ENCODE measurements at regions not wholly inside any gene's neighbourhood (a gene's known extent, or its start where the extent isn't known, plus 50 kb on each side); places are given as distances from the start of the nearest gene placed in this dataset.

- H3K27me3 ChIP-seq (ENCODE audit: insufficient read depth, low read depth, low read length): no peaks in the 10 kb centered on the region
- H3K79me2 ChIP-seq (replicated peaks; ENCODE audit: insufficient read depth, low read length): no peaks in the 10 kb centered on the region
- peaks cover 10% of the 10 kb centered on the region for H3K36me3 ChIP-seq (ENCODE audit: insufficient read depth, low read length)
- no peak overlapping the region for H3K27ac ChIP-seq (ENCODE audit: low read length)
- no peaks in the 10 kb centered on the region for H3K9me3 ChIP-seq (ENCODE audit: low read length)
- TF ChIP-seq MXI1 (conservative IDR thresholded peaks at IDR 0.05; ENCODE audit: poor library complexity, severe bottlenecking) (no peak), SMC3 (conservative IDR thresholded peaks at IDR 0.05; ENCODE audit: poor library complexity) (no peak), TAF1 (IDR thresholded peaks at IDR 0.05; ENCODE audit: low read depth) (no peak), EZH2 (IDR thresholded peaks at IDR 0.05; ENCODE audit: borderline replicate concordance, insufficient read depth, low read length, poor library complexity, severe bottlenecking) (no peak), POLR2AphosphoS5 (IDR thresholded peaks at IDR 0.05) (no peak), EP300 (conservative IDR thresholded peaks at IDR 0.05; ENCODE audit: poor library complexity, severe bottlenecking) (no peak), RAD21 (conservative IDR thresholded peaks at IDR 0.05) (no peak), REST (IDR thresholded peaks at IDR 0.05; ENCODE audit: borderline replicate concordance) (no peak), CTCF (IDR thresholded peaks at IDR 0.05; ENCODE audit: poor library complexity, severe bottlenecking) (no peak)
- H4K20me1 ChIP-seq (ENCODE audit: insufficient read depth): no peaks in the 10 kb centered on the region
- no peak overlapping the region for H2AFZ ChIP-seq (ENCODE audit: low read depth, low read length)
- H3K9ac ChIP-seq (ENCODE audit: low read length): no peak overlapping the region
- no peaks in the 10 kb centered on the region for H3F3A ChIP-seq (ENCODE audit: insufficient read depth, low read length, poor library complexity, severe bottlenecking)
- no peak overlapping the region for H3K4me3 ChIP-seq (ENCODE audit: low read length)
- H3K4me2 ChIP-seq (ENCODE audit: low read length): no peak overlapping the region
- H3K9me2 ChIP-seq (ENCODE audit: insufficient read depth, low read length): no peaks in the 10 kb centered on the region
These were observed 77.0 kb downstream of the PTPRS start for GRCh38 chr19:5263615-5264014.

- no peak overlapping the region for H3K27ac ChIP-seq (ENCODE audit: low read length)
- no peaks in the 10 kb centered on the region for H3K79me2 ChIP-seq (replicated peaks; ENCODE audit: insufficient read depth, low read length)
- H3K9me2 ChIP-seq (ENCODE audit: insufficient read depth, low read length): no peaks in the 10 kb centered on the region
- no peaks in the 10 kb centered on the region for H3K9me3 ChIP-seq (ENCODE audit: low read length)
- no peak overlapping the region for H3K9ac ChIP-seq (ENCODE audit: low read length)
- H2AFZ ChIP-seq (ENCODE audit: low read depth, low read length): no peak overlapping the region
- no peaks in the 10 kb centered on the region for H3K27me3 ChIP-seq (ENCODE audit: insufficient read depth, low read depth, low read length)
- no peaks in the 10 kb centered on the region for H4K20me1 ChIP-seq (ENCODE audit: insufficient read depth)
- H3K4me2 ChIP-seq (ENCODE audit: low read length): no peak overlapping the region
- no peak overlapping the region for H3K4me3 ChIP-seq (ENCODE audit: low read length)
- peaks cover 10% of the 10 kb centered on the region for H3K36me3 ChIP-seq (ENCODE audit: insufficient read depth, low read length)
- H3F3A ChIP-seq (ENCODE audit: insufficient read depth, low read length, poor library complexity, severe bottlenecking): no peaks in the 10 kb centered on the region
- no peak for TF ChIP-seq EZH2 (IDR thresholded peaks at IDR 0.05; ENCODE audit: borderline replicate concordance, insufficient read depth, low read length, poor library complexity, severe bottlenecking)
- TF ChIP-seq EP300 (conservative IDR thresholded peaks at IDR 0.05; ENCODE audit: poor library complexity, severe bottlenecking): no peak
- TF ChIP-seq MXI1 (conservative IDR thresholded peaks at IDR 0.05; ENCODE audit: poor library complexity, severe bottlenecking): no peak
- TF ChIP-seq TAF1 (IDR thresholded peaks at IDR 0.05; ENCODE audit: low read depth): no peak
- TF ChIP-seq REST (IDR thresholded peaks at IDR 0.05; ENCODE audit: borderline replicate concordance): no peak
These were observed 77.9 kb downstream of the PTPRS start for GRCh38 chr19:5262721-5263120.
